ENCODE measurements at regions not wholly inside any gene's neighbourhood (a gene's known extent, or its start where the extent isn't known, plus 50 kb on each side); places are given as distances from the start of the nearest gene placed in this dataset.

DNA sequence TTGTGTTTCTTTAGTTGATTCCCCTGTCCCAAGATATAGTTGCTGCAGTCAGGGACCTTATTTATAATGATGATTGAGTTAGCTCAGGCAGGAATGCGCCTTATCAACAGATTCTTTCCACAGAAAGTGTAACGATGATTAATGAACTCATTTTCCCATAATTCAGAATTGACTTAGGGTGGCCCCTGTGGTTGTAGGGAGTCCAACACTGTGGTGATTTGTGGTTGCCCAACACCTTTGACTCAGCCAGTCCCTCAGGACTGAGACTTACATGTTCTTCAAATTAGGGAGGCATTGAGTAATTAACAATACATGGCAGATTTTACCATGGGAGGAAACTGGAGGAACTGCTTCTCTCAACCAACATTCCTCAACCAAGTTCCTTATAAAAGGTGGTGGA lies 221.9 kb downstream of the GABRG2 start:
- TF ChIP-seq, protein P1, sequence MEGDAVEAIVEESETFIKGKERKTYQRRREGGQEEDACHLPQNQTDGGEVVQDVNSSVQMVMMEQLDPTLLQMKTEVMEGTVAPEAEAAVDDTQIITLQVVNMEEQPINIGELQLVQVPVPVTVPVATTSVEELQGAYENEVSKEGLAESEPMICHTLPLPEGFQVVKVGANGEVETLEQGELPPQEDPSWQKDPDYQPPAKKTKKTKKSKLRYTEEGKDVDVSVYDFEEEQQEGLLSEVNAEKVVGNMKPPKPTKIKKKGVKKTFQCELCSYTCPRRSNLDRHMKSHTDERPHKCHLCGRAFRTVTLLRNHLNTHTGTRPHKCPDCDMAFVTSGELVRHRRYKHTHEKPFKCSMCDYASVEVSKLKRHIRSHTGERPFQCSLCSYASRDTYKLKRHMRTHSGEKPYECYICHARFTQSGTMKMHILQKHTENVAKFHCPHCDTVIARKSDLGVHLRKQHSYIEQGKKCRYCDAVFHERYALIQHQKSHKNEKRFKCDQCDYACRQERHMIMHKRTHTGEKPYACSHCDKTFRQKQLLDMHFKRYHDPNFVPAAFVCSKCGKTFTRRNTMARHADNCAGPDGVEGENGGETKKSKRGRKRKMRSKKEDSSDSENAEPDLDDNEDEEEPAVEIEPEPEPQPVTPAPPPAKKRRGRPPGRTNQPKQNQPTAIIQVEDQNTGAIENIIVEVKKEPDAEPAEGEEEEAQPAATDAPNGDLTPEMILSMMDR (IDR thresholded peaks at IDR 0.05; ENCODE audit: low read depth, low read length, missing control alignments) = no peak
- H3K4me3 ChIP-seq (ENCODE audit: low read depth, low read length) = no peak overlapping the region
- DNase-seq (ENCODE audit: low read depth) = no peak
- in situ Hi-C loops (cut with HindIII; ENCODE audit: low sequenced_read_pairs) = no loop called here

DNA sequence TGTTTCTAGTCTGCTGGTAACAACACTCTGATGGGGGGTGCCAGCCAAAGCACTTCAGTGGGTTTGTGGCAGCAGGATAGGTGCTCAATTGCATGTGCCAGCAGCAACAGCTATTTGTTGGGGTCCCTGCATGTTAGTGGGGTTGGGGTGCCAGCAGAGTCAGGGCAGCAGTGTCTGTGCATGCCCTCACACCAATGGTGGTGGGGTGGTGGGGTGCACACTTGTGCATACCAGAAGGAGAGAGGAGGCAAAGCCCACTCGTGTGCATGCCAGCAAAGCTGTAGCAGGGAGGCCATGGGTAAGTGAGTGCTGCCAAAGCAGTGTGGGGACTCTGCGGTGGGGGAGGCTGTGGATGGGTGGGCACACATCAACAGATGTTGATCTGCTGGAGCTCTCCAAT lies 232.2 kb downstream of the GABRG2 start:
- in situ Hi-C loops (cut with HindIII; ENCODE audit: low sequenced_read_pairs) = no loop called here
- TF ChIP-seq, protein P1 (IDR thresholded peaks at IDR 0.05; ENCODE audit: low read depth, low read length, missing control alignments) = no peak

DNA sequence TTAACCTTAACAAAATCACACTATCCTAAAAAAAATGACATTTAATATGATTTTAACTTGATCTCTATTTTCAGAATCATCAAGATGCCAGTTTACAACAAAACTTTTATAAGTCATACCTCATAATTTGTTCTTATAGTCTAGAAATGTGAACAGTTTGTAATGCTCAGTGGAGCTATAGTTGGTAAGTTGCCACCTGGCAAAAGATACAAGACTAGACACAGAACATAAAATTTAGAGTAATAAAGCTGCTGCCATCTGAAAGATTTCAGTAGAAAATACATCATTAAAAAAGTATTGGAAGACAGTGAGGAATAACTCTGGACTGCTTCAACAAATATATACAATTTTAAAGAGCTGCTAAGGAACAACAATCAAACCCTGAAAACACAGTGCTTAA lies 233.8 kb downstream of the GABRG2 start:
- TF ChIP-seq, protein P1 (IDR thresholded peaks at IDR 0.05; ENCODE audit: low read depth, low read length, missing control alignments) = no peak

More for the DNA sequence above, 232.2 kb downstream of the GABRG2 start:
- DNase-seq (ENCODE audit: low read depth) = no peak
- no peak overlapping the region for H3K4me3 ChIP-seq (ENCODE audit: low read depth, low read length)

DNA sequence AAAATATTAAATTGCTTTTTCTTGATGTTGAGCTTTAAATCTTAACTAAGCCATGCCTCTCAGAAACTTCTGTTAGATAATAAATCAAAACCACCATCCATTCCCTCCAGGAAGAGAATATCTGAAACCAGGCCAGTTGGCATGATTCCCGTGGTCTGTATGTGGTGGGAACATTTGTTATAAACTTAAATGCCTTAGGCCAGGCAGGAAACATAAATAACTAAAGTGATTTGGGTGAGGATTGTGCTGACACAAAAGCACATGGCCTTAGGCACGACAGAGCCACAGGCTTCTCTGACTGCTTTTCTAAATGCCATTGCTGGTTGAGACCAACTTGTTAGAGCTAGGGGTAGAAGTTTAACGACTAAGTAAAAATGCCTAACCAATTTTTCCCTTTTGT lies 255.9 kb downstream of the GABRG2 start:
- DNase-seq (ENCODE audit: low read depth) = peak; percentile 8
- in situ Hi-C loops (cut with HindIII; ENCODE audit: low sequenced_read_pairs) = no loop called here
- TF ChIP-seq, protein P1 (IDR thresholded peaks at IDR 0.05; ENCODE audit: low read depth, low read length, missing control alignments) = no peak
- H3K4me3 ChIP-seq (ENCODE audit: low read depth, low read length) = no peak overlapping the region

More for the DNA sequence above, 233.8 kb downstream of the GABRG2 start:
- DNase-seq (ENCODE audit: low read depth) = no peak
- H3K4me3 ChIP-seq (ENCODE audit: low read depth, low read length) = no peak overlapping the region
- in situ Hi-C loops (cut with HindIII; ENCODE audit: low sequenced_read_pairs) = no loop called here

DNA sequence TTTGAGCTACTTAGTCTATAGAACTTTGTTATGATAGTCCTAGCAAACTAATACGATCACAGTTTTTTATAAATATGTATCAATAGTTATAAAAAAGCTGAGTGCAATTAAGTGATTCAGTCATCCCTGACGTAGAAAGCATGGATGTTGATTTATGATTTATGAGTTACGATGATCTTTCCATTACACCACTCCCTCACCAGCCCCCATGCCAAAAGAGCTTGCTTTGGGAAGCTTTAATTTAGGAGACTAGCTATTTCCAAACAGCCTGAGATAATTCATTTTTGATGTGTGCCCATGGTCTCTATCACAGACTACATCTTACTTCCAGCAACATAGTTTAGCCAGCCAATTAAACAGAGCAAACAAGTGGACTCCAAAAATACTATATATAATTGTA lies 256.8 kb downstream of the GABRG2 start:
- DNase-seq (ENCODE audit: low read depth) = no peak
- TF ChIP-seq, protein P1 (IDR thresholded peaks at IDR 0.05; ENCODE audit: low read depth, low read length, missing control alignments) = no peak
- H3K4me3 ChIP-seq (ENCODE audit: low read depth, low read length) = no peak overlapping the region
- in situ Hi-C loops (cut with HindIII; ENCODE audit: low sequenced_read_pairs) = no loop called here

DNA sequence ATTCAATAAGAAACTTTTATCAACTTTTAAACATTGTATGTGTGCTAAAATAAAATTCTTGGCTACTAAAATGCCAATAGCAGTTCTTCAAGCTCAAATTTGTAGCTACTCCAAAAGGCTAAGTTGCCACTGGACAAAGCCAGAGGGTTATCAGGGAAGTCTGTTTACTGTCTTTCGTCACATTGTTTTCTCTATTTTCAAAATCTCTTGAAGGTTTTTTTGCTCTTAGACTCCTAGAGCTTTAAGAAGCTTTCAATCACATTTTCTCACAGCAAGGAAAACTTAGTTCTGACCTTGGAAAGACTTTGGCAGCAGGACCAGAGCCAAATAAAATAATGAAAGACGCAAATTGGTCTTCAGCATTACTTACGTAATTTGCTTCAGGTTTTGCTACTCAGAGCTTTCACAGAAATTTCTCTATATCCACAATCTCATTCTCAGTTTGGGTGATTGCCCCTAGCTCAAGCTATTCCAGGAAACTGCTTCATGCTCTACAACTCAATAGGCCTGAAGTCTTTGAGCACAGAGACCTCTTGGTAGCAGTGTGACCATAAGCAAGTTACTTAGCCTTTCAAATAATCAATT lies 257.7 kb downstream of the GABRG2 start:
- in situ Hi-C loops (cut with HindIII; ENCODE audit: low sequenced_read_pairs) = no loop called here
- TF ChIP-seq, protein P1 (IDR thresholded peaks at IDR 0.05; ENCODE audit: low read depth, low read length, missing control alignments) = no peak
- no peak for DNase-seq (ENCODE audit: low read depth)
- H3K4me3 ChIP-seq (ENCODE audit: low read depth, low read length) = no peak overlapping the region
